ENCODE measurements at regions not wholly inside any gene's neighbourhood (a gene's known extent, or its start where the extent isn't known, plus 50 kb on each side); places are given as distances from the start of the nearest gene placed in this dataset.

DNA sequence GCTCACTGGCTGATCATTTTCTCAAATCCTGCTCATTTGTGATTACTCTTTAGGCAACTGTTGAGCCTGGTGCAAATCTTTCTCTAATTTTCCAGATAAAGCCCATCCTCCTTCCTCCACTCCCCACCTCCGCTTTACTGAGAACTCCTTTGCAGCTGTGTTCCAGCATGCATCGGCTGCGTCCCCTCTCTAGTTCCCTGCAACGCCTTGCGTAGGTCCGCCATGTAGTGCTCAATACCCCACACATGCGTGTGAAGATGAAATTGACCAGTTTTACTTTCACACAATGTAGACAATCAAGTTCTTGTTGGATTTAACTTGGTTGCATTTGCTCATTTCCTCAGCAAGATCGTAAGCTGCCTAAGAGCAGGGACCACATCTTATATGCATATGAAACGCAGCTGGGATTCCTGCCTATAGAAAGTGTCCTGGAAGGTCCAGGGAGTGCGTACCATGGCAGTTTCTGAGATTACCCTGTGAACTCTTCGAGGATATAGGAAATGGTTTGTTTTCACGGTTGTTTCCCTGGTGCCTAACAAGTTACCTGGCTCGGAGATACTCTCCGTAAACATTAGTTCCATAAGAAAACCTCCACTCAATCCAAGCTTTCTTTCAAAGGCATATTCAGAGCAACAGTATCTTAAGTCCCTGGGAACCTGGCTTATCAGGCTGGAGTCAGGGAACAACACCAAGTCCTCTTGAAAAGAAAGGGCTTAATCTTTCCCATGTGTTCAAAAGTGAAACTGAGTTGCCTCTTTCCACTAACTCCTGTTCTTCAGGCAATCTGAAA lies 766.4 kb upstream of the ID2 start:
- no peaks in the 10 kb centered on the region for H3K36me3 ChIP-seq (ENCODE audit: control insufficient read depth, insufficient read depth, low read length)
- TF ChIP-seq, protein P1, sequence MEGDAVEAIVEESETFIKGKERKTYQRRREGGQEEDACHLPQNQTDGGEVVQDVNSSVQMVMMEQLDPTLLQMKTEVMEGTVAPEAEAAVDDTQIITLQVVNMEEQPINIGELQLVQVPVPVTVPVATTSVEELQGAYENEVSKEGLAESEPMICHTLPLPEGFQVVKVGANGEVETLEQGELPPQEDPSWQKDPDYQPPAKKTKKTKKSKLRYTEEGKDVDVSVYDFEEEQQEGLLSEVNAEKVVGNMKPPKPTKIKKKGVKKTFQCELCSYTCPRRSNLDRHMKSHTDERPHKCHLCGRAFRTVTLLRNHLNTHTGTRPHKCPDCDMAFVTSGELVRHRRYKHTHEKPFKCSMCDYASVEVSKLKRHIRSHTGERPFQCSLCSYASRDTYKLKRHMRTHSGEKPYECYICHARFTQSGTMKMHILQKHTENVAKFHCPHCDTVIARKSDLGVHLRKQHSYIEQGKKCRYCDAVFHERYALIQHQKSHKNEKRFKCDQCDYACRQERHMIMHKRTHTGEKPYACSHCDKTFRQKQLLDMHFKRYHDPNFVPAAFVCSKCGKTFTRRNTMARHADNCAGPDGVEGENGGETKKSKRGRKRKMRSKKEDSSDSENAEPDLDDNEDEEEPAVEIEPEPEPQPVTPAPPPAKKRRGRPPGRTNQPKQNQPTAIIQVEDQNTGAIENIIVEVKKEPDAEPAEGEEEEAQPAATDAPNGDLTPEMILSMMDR (IDR thresholded peaks at IDR 0.05; ENCODE audit: insufficient read depth, low read length, poor library complexity, severe bottlenecking) = no peak
- no peaks in the 10 kb centered on the region; the same call in none of the 2 replicates for H3K27me3 ChIP-seq (replicated peaks; ENCODE audit: control insufficient read depth, insufficient read depth, low read length)
- no peak for DNase-seq (ENCODE audit: extremely low read depth, insufficient read length)
- H3K4me3 ChIP-seq (replicated peaks; ENCODE audit: low read depth, low read length) = no peak overlapping the region

GRCh38 chr2:7916670-7917069 lies 765.2 kb upstream of the ID2 start:
- TF ChIP-seq, protein P1 (IDR thresholded peaks at IDR 0.05; ENCODE audit: insufficient read depth, low read length, poor library complexity, severe bottlenecking) = no peak
- H3K36me3 ChIP-seq (ENCODE audit: control insufficient read depth, insufficient read depth, low read length) = no peaks in the 10 kb centered on the region
- DNase-seq (ENCODE audit: extremely low read depth, insufficient read length) = no peak
- no peak overlapping the region for H3K4me3 ChIP-seq (replicated peaks; ENCODE audit: low read depth, low read length)
- no peaks in the 10 kb centered on the region; the same call in none of the 2 replicates for H3K27me3 ChIP-seq (replicated peaks; ENCODE audit: control insufficient read depth, insufficient read depth, low read length)

GRCh38 chr2:7919510-7919909 lies 762.3 kb upstream of the ID2 start:
- no peak overlapping the region for H3K4me3 ChIP-seq (replicated peaks; ENCODE audit: low read depth, low read length)
- H3K36me3 ChIP-seq (ENCODE audit: control insufficient read depth, insufficient read depth, low read length) = no peaks in the 10 kb centered on the region
- H3K27me3 ChIP-seq (replicated peaks; ENCODE audit: control insufficient read depth, insufficient read depth, low read length) = no peaks in the 10 kb centered on the region; the same call in none of the 2 replicates
- no peak for DNase-seq (ENCODE audit: extremely low read depth, insufficient read length)
- TF ChIP-seq, protein P1 (IDR thresholded peaks at IDR 0.05; ENCODE audit: insufficient read depth, low read length, poor library complexity, severe bottlenecking) = no peak

GRCh38 chr2:7924023-7924762 lies 757.7 kb upstream of the ID2 start:
- H3K27me3 ChIP-seq (replicated peaks; ENCODE audit: control insufficient read depth, insufficient read depth, low read length) = no peaks in the 10 kb centered on the region
- H3K4me3 ChIP-seq (replicated peaks; ENCODE audit: low read depth, low read length) = no peak overlapping the region
- TF ChIP-seq, protein P1 (IDR thresholded peaks at IDR 0.05; ENCODE audit: insufficient read depth, low read length, poor library complexity, severe bottlenecking) = no peak
- no peaks in the 10 kb centered on the region for H3K36me3 ChIP-seq (ENCODE audit: control insufficient read depth, insufficient read depth, low read length)
- no peak for DNase-seq (ENCODE audit: extremely low read depth, insufficient read length)

DNA sequence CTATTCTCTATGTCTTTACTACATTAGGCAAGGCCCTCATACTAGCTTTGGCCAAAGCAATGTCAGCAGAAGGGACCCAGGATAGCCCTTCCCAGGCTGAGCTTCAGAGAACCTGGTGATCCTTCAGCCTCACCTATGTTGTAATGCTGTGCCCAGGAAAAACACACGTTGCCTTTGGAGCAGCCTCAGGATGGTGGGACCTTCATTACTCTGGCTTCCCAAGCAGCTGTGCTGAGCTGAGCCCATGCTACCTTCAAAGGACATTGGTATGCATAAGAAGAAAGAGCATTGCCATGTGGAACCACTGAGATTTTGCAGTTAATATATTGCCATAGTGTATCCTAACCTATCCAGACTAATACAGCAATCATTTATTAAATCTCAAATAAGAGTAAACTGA lies 756.4 kb upstream of the ID2 start:
- H3K36me3 ChIP-seq (ENCODE audit: control insufficient read depth, insufficient read depth, low read length) = no peaks in the 10 kb centered on the region
- TF ChIP-seq, protein P1 (IDR thresholded peaks at IDR 0.05; ENCODE audit: insufficient read depth, low read length, poor library complexity, severe bottlenecking) = no peak
- no peak overlapping the region for H3K4me3 ChIP-seq (replicated peaks; ENCODE audit: low read depth, low read length)
- no peak for DNase-seq (ENCODE audit: extremely low read depth, insufficient read length)
- H3K27me3 ChIP-seq (replicated peaks; ENCODE audit: control insufficient read depth, insufficient read depth, low read length) = no peaks in the 10 kb centered on the region
